ENCODE measurements at regions not wholly inside any gene's neighbourhood (a gene's known extent, or its start where the extent isn't known, plus 50 kb on each side); places are given as distances from the start of the nearest gene placed in this dataset.

DNA sequence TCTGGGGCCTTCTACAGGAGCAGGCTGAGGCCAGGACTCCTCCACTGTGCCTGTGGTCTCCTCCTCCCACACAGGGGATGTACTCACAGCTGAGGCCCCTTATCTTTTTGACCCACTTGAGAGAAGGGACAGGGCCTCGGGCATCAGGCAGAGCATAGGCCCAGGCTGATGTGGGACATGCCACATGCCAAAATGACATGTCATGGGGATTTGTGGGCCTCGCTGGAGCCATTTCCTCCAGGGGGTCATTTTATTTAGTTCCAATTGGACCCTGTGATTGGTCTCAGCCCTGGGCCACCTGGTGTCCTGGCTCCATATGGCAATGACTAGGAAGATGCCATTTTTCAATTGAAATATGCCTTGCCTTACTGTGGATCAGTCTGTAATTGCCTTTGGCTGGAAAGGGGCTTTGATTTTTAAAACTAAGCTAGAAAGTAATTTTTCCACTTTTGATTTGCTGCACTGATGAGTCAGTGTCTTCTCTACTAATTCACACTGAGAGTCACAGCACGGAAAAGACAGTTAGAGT, 171.1 kb upstream of the NAV2 start:
- TF ChIP-seq, protein P1, sequence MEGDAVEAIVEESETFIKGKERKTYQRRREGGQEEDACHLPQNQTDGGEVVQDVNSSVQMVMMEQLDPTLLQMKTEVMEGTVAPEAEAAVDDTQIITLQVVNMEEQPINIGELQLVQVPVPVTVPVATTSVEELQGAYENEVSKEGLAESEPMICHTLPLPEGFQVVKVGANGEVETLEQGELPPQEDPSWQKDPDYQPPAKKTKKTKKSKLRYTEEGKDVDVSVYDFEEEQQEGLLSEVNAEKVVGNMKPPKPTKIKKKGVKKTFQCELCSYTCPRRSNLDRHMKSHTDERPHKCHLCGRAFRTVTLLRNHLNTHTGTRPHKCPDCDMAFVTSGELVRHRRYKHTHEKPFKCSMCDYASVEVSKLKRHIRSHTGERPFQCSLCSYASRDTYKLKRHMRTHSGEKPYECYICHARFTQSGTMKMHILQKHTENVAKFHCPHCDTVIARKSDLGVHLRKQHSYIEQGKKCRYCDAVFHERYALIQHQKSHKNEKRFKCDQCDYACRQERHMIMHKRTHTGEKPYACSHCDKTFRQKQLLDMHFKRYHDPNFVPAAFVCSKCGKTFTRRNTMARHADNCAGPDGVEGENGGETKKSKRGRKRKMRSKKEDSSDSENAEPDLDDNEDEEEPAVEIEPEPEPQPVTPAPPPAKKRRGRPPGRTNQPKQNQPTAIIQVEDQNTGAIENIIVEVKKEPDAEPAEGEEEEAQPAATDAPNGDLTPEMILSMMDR (IDR thresholded peaks at IDR 0.05), result no peak
- H3K27me3 ChIP-seq, result no peaks in the 10 kb centered on the region
- no peak overlapping the region for H3K27ac ChIP-seq
- H3K4me1 ChIP-seq, result no peaks in the 10 kb centered on the region
- no peak for DNase-seq
- intact Hi-C loops (cut with DNase I; ENCODE audit: low total_unique reads), result no loop called here
- H3K9me3 ChIP-seq, result no peaks in the 10 kb centered on the region
- H3K36me3 ChIP-seq, result no peaks in the 10 kb centered on the region
- no peak overlapping the region for H3K4me3 ChIP-seq

DNA sequence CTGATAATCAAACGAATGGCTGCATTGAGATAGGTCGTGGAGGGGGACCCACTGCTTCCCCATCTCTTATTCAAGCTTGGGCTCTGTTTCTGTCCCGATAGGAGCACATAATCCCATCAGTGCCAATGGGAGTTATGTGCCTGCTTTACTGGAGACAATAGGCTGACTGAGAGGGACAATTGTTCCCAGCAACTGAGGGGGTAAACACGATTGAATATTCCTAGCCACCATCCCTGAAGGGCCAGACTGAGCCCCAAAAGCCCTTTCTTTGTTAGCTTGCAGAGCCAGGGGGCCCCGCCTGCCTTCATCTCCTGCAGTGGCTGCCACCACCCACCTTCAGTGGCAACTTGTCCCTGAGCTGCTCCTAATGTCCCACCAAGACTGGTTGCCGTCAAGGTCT, 172.8 kb upstream of the NAV2 start:
- Histone ChIP-seq H3K4me3 (no peak overlapping the region), H3K36me3 (no peaks in the 10 kb centered on the region), H3K27me3 (no peaks in the 10 kb centered on the region), H3K4me1 (no peaks in the 10 kb centered on the region), H3K27ac (no peak overlapping the region), H3K9me3 (no peaks in the 10 kb centered on the region)
- TF ChIP-seq, protein P1 (IDR thresholded peaks at IDR 0.05), result no peak
- intact Hi-C loops (cut with DNase I; ENCODE audit: low total_unique reads), result no loop called here
- DNase-seq, result no peak

DNA sequence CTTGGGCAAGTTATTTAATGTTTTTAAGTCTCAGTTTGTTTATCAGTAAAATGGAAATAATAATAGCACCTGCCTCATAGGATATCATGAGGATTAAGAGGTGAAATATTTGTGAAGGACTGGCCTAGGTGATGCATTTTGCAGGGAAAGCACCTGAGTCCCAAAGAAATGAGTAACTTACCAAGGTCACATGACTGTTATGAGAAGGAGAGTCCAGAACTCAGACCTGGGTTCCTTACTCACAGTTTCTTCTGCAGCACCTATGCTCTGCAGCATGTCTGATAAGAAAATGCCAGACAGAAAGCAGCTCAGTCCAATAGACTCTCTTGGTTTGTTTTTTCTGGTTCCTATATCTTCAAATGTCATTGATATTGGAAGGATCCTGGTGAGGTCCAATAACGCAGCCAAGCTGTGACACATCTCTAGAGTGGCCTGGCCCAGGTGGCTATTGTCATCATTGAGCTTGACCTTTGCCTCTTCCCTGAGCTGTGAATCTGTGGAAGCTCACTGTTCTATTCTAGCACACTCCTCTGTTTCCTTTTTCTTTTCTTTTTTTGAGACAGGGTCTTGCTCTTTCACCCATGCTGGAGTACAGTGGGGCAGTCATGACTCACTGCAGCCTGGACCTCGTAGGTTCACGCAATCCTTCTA, 174.7 kb upstream of the NAV2 start:
- TF ChIP-seq, protein P1 (IDR thresholded peaks at IDR 0.05), result no peak
- H3K4me3 ChIP-seq, result no peak overlapping the region
- DNase-seq, result no peak
- no peaks in the 10 kb centered on the region for H3K4me1 ChIP-seq
- H3K27me3 ChIP-seq, result no peaks in the 10 kb centered on the region
- intact Hi-C loops (cut with DNase I; ENCODE audit: low total_unique reads), result no loop called here
- H3K36me3 ChIP-seq, result no peaks in the 10 kb centered on the region
- no peak overlapping the region for H3K27ac ChIP-seq
- H3K9me3 ChIP-seq, result no peaks in the 10 kb centered on the region

DNA sequence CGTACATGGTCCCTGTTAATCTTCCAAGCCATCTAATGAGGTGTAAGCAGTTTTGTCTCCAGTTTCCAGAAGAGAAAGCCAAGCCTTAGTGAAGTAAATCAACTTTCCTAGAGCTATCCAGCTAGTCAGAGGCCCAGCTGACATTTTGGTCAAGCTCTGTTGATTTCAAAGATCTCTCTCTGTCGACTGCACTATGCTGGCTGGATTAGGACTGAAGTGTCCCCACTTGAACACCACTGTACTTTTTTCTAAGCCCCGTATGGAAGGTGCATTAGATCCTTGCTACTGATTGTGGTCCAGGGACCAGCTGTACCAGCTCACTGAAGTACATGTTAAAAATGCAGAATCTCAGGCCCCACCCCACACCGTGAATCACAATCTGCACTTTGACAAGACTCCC, 176.5 kb upstream of the NAV2 start:
- Histone ChIP-seq H3K4me3 (no peak overlapping the region), H3K27me3 (no peaks in the 10 kb centered on the region), H3K36me3 (no peaks in the 10 kb centered on the region), H3K27ac (no peak overlapping the region), H3K9me3 (no peaks in the 10 kb centered on the region), H3K4me1 (no peaks in the 10 kb centered on the region)
- no peak for DNase-seq
- TF ChIP-seq, protein P1 (IDR thresholded peaks at IDR 0.05), result no peak
- intact Hi-C loops (cut with DNase I; ENCODE audit: low total_unique reads), result no loop called here

DNA sequence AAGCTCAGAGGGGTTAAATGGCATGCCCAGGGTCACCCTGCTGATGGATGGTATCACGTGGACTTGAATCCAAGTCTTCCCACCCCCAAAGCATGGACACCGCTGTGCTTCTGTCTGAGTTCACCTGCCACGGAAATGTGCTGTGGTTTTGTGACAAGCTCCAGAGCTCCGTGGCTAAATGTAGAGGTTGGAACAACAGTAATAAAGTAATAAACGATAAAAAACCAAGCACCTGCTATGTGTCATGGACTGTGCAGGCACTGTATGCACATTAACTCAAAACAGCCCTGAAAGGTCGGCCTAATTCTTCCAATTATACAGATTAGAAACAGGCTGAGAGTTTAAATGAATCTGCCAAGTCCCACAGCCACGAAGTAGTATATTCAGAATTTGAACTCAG, 182.1 kb upstream of the NAV2 start:
- Histone ChIP-seq H3K36me3 (no peaks in the 10 kb centered on the region), H3K4me1 (no peaks in the 10 kb centered on the region), H3K4me3 (no peak overlapping the region), H3K27ac (no peak overlapping the region), H3K9me3 (no peaks in the 10 kb centered on the region), H3K27me3 (peaks cover 0 to 2% of the 10 kb centered on the region in 2 donors)
- DNase-seq, result no peak
- intact Hi-C loops (cut with DNase I; ENCODE audit: low total_unique reads), result no loop called here
- TF ChIP-seq, protein P1 (IDR thresholded peaks at IDR 0.05), result no peak

All from tibial artery (tissue), 4 donors.